ENCODE measurements at regions not wholly inside any gene's neighbourhood (a gene's known extent, or its start where the extent isn't known, plus 50 kb on each side); places are given as distances from the start of the nearest gene placed in this dataset.

DNA sequence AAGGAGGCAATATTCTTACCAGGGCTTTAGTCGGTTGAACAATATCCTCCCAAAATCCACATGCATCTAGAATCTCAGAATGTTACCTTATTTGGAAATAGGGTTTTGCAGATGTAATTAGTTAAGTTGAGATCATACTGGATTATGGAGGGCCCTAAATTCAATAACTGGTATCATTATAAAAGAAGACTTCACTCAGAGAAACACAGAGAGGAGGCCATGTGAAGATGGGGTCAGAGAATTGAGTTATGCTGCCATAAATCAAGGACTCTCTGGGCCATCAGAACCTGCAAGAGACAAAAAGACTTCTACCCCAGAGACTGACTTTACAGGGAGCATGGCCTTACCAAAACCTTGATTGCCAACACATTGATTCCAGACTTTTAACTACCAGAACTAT, 1611.1 kb downstream of the SLITRK5 start:
- H3K36me3 Mint-ChIP-seq, result peaks cover 7% of the 10 kb centered on the region
- intact Hi-C loops (cut with micrococcal nuclease), result no loop called here
- no peak for ATAC-seq

DNA sequence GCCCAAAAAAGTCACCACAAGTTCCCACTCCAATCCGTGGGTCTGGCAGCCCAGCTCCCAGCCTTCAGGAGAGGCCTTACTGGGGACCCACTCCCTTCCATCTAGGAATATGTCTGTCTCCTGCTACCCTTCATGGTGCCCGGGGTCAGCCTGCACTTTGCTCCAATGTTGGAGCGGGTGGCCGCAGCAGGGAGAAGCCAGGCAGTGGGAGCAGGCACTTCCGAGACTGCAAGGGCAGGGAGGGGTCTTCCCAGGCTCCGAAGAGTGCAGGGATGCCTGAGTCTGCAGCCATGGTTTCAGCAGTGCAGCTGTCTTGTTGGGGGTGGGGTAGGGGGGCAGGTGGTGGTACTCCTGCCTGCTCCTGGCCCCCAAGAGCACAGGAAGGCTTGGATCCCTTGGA, 1616.2 kb downstream of the SLITRK5 start:
- peaks cover 9 to 21% of the 10 kb centered on the region in 2 donors for H3K9me3 Mint-ChIP-seq
- Histone ChIP-seq H3K4me1 (ENCODE audit: control insufficient read depth, insufficient read depth, low read length) (no peaks in the 10 kb centered on the region), H3K36me3 (ENCODE audit: control insufficient read depth, insufficient read depth, low read length) (no peaks in the 10 kb centered on the region), H3K27ac (ENCODE audit: low read length) (no peak overlapping the region), H3K4me3 (ENCODE audit: low read length) (no peak overlapping the region), H3K27me3 (ENCODE audit: control insufficient read depth, insufficient read depth, low read length) (no peaks in the 10 kb centered on the region), H3K9me3 (ENCODE audit: control insufficient read depth, insufficient read depth, low read length) (peaks cover 9% of the 10 kb centered on the region)
- TF ChIP-seq, protein P1, sequence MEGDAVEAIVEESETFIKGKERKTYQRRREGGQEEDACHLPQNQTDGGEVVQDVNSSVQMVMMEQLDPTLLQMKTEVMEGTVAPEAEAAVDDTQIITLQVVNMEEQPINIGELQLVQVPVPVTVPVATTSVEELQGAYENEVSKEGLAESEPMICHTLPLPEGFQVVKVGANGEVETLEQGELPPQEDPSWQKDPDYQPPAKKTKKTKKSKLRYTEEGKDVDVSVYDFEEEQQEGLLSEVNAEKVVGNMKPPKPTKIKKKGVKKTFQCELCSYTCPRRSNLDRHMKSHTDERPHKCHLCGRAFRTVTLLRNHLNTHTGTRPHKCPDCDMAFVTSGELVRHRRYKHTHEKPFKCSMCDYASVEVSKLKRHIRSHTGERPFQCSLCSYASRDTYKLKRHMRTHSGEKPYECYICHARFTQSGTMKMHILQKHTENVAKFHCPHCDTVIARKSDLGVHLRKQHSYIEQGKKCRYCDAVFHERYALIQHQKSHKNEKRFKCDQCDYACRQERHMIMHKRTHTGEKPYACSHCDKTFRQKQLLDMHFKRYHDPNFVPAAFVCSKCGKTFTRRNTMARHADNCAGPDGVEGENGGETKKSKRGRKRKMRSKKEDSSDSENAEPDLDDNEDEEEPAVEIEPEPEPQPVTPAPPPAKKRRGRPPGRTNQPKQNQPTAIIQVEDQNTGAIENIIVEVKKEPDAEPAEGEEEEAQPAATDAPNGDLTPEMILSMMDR (IDR thresholded peaks at IDR 0.05), result no peak
- ATAC-seq (no peak), DNase-seq (no peak)
- no peaks in the 10 kb centered on the region for H3K27me3 Mint-ChIP-seq (ENCODE audit: low read depth in 2 of 2)
- intact Hi-C loops (cut with micrococcal nuclease), result no loop called here
- H3K27ac Mint-ChIP-seq, result no peak overlapping the region
- no peaks in the 10 kb centered on the region for H3K4me1 Mint-ChIP-seq
- no peak overlapping the region for H3K4me3 Mint-ChIP-seq
- 71% methylated on average over 6 of the region's 6 CpGs for WGBS (ENCODE audit: insufficient coverage)
- peaks cover 15% of the 10 kb centered on the region for H3K36me3 Mint-ChIP-seq

More for the DNA sequence above, 1611.1 kb downstream of the SLITRK5 start:
- H3K4me3 Mint-ChIP-seq, result no peak overlapping the region
- H3K4me1 Mint-ChIP-seq, result no peaks in the 10 kb centered on the region
- no peaks in the 10 kb centered on the region for H3K27me3 Mint-ChIP-seq (ENCODE audit: low read depth in 2 of 2)
- peaks cover 10 to 20% of the 10 kb centered on the region in 2 donors for H3K9me3 Mint-ChIP-seq
- no peak for DNase-seq
- Histone ChIP-seq H3K4me3 (ENCODE audit: low read length) (no peak overlapping the region), H3K36me3 (ENCODE audit: control insufficient read depth, insufficient read depth, low read length) (no peaks in the 10 kb centered on the region), H3K9me3 (ENCODE audit: control insufficient read depth, insufficient read depth, low read length) (peaks cover 16% of the 10 kb centered on the region), H3K27me3 (ENCODE audit: control insufficient read depth, insufficient read depth, low read length) (no peaks in the 10 kb centered on the region), H3K4me1 (ENCODE audit: control insufficient read depth, insufficient read depth, low read length) (no peaks in the 10 kb centered on the region), H3K27ac (ENCODE audit: low read length) (no peak overlapping the region)
- TF ChIP-seq, protein P1 (IDR thresholded peaks at IDR 0.05), result no peak
- no peak overlapping the region for H3K27ac Mint-ChIP-seq
- no CpG with 5 or more reads among the region's 1 CpG for WGBS (ENCODE audit: insufficient coverage)

DNA sequence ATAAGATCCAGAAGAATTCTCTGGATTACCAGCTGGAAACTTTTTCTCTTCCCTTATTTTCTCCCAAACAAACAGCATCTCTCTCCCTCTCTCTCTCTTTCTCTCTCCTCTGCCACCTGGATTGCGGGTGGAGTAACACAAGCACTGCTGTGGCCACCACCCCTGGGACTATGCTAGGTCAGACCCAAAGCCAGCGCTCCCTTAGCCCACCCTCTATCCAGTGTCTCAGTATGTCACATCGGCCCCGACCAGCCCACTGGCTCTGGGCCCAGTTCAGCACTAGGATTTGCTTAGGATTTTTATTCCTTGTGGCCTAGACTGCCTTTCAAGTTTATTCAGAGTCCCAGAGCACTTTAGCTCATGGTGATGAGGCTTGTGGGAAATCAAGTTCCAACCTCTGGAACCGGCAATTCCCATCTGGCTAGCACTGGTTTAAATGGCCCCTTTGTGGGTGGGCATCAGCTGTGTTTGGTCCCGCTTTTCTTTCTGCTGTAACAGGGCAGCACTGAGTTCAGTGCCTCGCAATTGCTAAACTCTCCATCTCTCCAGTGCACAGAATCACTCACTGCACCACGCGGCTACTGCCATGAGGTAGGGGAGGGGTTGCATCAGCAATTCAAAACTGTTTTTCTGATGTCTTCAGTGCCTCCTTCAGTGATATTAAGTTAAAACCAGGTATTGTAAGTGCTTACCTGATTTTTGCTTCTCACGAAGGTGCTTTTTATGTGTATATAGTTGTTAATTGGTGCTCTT, 1623.1 kb downstream of the SLITRK5 start:
- intact Hi-C loops (cut with micrococcal nuclease), result no loop called here
- Mint-ChIP-seq H3K27ac (no peak overlapping the region), H3K4me3 (no peak overlapping the region), H3K36me3 (peaks cover 9% of the 10 kb centered on the region), H3K4me1 (no peaks in the 10 kb centered on the region), H3K27me3 (ENCODE audit: low read depth in 2 of 2) (no peaks in the 10 kb centered on the region), H3K9me3 (peaks cover 15 to 33% of the 10 kb centered on the region in 2 donors)
- Histone ChIP-seq H3K36me3 (ENCODE audit: control insufficient read depth, insufficient read depth, low read length) (no peaks in the 10 kb centered on the region), H3K4me3 (ENCODE audit: low read length) (no peak overlapping the region), H3K27me3 (ENCODE audit: control insufficient read depth, insufficient read depth, low read length) (no peaks in the 10 kb centered on the region), H3K4me1 (ENCODE audit: control insufficient read depth, insufficient read depth, low read length) (no peaks in the 10 kb centered on the region), H3K9me3 (ENCODE audit: control insufficient read depth, insufficient read depth, low read length) (peaks cover 4% of the 10 kb centered on the region), H3K27ac (ENCODE audit: low read length) (no peak overlapping the region)
- DNase-seq, result no peak
- no peak for ATAC-seq
- TF ChIP-seq, protein P1 (IDR thresholded peaks at IDR 0.05), result no peak
- 86% methylated on average over 10 of the region's 10 CpGs for WGBS (ENCODE audit: insufficient coverage)

- Mint-ChIP-seq H3K9me3 (peaks cover 19 to 25% of the 10 kb centered on the region in 2 donors), H3K27ac (no peak overlapping the region), H3K4me3 (no peak overlapping the region), H3K4me1 (no peaks in the 10 kb centered on the region), H3K27me3 (ENCODE audit: low read depth in 2 of 2) (no peaks in the 10 kb centered on the region), H3K36me3 (no peaks in the 10 kb centered on the region)
- WGBS (ENCODE audit: insufficient coverage), result 88% methylated on average over 1 of the region's 2 CpGs
- Histone ChIP-seq H3K9me3 (ENCODE audit: control insufficient read depth, insufficient read depth, low read length) (no peaks in the 10 kb centered on the region), H3K27me3 (ENCODE audit: control insufficient read depth, insufficient read depth, low read length) (no peaks in the 10 kb centered on the region), H3K4me3 (ENCODE audit: low read length) (no peak overlapping the region), H3K36me3 (ENCODE audit: control insufficient read depth, insufficient read depth, low read length) (no peaks in the 10 kb centered on the region), H3K4me1 (ENCODE audit: control insufficient read depth, insufficient read depth, low read length) (no peaks in the 10 kb centered on the region), H3K27ac (ENCODE audit: low read length) (no peak overlapping the region)
- no peak for ATAC-seq
- intact Hi-C loops (cut with micrococcal nuclease), result no loop called here
- TF ChIP-seq, protein P1 (IDR thresholded peaks at IDR 0.05), result no peak
- DNase-seq, result no peak
These were observed 1636.1 kb downstream of the SLITRK5 start for GRCh38 chr13:89307278-89307677.
